ENCODE measurements at regions not wholly inside any gene's neighbourhood (a gene's known extent, or its start where the extent isn't known, plus 50 kb on each side); places are given as distances from the start of the nearest gene placed in this dataset.

- Histone ChIP-seq H3K9ac (ENCODE audit: insufficient read depth in 1 of 2, low read length in 2 of 2) (no peak overlapping the region), H3K4me3 (no peak overlapping the region), H3K27me3 (ENCODE audit: control insufficient read depth in 3 of 3, insufficient read depth in 3 of 3, low read length in 2 of 3) (no peaks in the 10 kb centered on the region), H3K4me1 (ENCODE audit: control insufficient read depth in 5 of 5, insufficient read depth in 5 of 5, low read length in 5 of 5) (peaks cover 7 to 54% (median 31%) of the 10 kb centered on the region in 5 donors), H3K36me3 (ENCODE audit: control insufficient read depth in 4 of 4, insufficient read depth in 4 of 4, low read length in 4 of 4) (no peaks in the 10 kb centered on the region), H3K9me3 (ENCODE audit: control insufficient read depth in 4 of 4, insufficient read depth in 3 of 4, low read length in 3 of 4) (no peaks in the 10 kb centered on the region), H3K27ac (ENCODE audit: low read depth in 1 of 2, low read length in 1 of 2) (no peak overlapping the region)
- ATAC-seq (ENCODE audit: insufficient read depth, low FRiP score) (peak; percentile 77), DNase-seq (peak; percentile 66 to 86 (median 75))
- WGBS, 2 donors: 64 to 77% methylated on average over 5 of the region's 5 CpGs
- TF ChIP-seq CTCF (IDR thresholded peaks at IDR 0.05; ENCODE audit: control extremely low read depth, extremely low read depth): no peak
Measured at GRCh38 chr5:54700986-54701578, 183.5 kb downstream of the SNX18 start.

DNA sequence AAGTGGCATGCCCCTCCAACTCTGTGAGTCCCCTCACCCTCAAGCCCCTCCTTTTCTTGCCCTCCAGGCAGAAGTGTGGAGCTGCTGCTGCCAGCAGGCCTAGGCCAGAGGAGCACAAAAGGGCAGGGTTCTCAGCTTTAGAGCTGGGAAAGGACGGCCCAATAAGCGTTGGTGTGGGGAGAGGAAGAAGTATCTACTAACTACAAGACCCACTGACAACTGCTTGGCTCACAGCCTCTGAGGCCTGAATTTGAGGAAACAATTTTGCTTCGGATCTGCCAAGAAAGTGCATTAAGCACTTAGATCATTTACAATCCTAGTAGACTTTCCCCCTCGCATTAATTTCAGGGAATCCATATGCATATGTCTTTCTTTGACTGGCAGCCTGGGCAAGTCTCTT is 179.4 kb downstream of the SNX18 start:
- H3K27me3 ChIP-seq (ENCODE audit: control insufficient read depth in 3 of 3, insufficient read depth in 3 of 3, low read length in 2 of 3): no peaks in the 10 kb centered on the region
- no peak overlapping the region for H3K27ac ChIP-seq (ENCODE audit: low read depth in 1 of 2, low read length in 1 of 2)
- WGBS, 2 donors: 67 to 81% methylated on average over 4 of the region's 4 CpGs
- ATAC-seq (ENCODE audit: insufficient read depth, low FRiP score): no peak
- DNase-seq: peak; percentile 83 to 97 (median 94)
- no peak for TF ChIP-seq CTCF (IDR thresholded peaks at IDR 0.05; ENCODE audit: control extremely low read depth, extremely low read depth)
- H3K36me3 ChIP-seq (ENCODE audit: control insufficient read depth in 4 of 4, insufficient read depth in 4 of 4, low read length in 4 of 4): no peaks in the 10 kb centered on the region
- H3K4me3 ChIP-seq: no peak overlapping the region
- H3K9ac ChIP-seq (ENCODE audit: insufficient read depth in 1 of 2, low read length in 2 of 2): no peak overlapping the region
- H3K9me3 ChIP-seq (ENCODE audit: control insufficient read depth in 4 of 4, insufficient read depth in 3 of 4, low read length in 3 of 4): no peaks in the 10 kb centered on the region
- peaks cover 2 to 60% (median 16%) of the 10 kb centered on the region in 5 donors for H3K4me1 ChIP-seq (ENCODE audit: control insufficient read depth in 5 of 5, insufficient read depth in 5 of 5, low read length in 5 of 5)

DNA sequence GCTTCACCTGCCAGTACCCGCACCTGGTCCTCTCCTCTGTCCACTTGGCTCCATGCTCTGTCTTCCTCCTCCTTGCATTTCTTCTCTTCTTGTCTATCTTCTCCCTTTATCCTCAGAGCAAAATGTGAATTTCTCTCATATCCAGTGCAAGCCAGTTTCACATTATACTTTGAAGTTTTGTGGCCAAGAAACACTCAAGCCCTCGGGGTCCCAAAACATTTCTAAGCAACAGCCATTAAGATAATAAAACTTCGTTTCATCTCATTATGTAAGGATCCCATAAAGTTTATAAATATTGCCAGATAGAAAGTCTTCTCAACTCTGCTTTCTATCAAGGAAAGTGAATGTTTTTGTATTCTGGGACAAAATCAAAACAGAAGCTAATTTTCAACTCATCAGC is 178.8 kb downstream of the SNX18 start:
- no peak overlapping the region for H3K27ac ChIP-seq (ENCODE audit: low read depth in 1 of 2, low read length in 1 of 2)
- H3K4me3 ChIP-seq: no peak overlapping the region

More for the DNA sequence above, 178.8 kb downstream of the SNX18 start:
- Histone ChIP-seq H3K36me3 (ENCODE audit: control insufficient read depth in 4 of 4, insufficient read depth in 4 of 4, low read length in 4 of 4) (no peaks in the 10 kb centered on the region), H3K9ac (ENCODE audit: insufficient read depth in 1 of 2, low read length in 2 of 2) (no peak overlapping the region), H3K4me1 (ENCODE audit: control insufficient read depth in 5 of 5, insufficient read depth in 5 of 5, low read length in 5 of 5) (peaks cover 0 to 60% (median 16%) of the 10 kb centered on the region in 5 donors), H3K9me3 (ENCODE audit: control insufficient read depth in 4 of 4, insufficient read depth in 3 of 4, low read length in 3 of 4) (no peaks in the 10 kb centered on the region), H3K27me3 (ENCODE audit: control insufficient read depth in 3 of 3, insufficient read depth in 3 of 3, low read length in 2 of 3) (no peaks in the 10 kb centered on the region)
- DNase-seq (peak in 2 of 3 donors; percentile 85 to 89), ATAC-seq (ENCODE audit: insufficient read depth, low FRiP score) (no peak)
- 82 to 88% methylated on average over 3 of the region's 3 CpGs for WGBS, 2 donors
- TF ChIP-seq CTCF (IDR thresholded peaks at IDR 0.05; ENCODE audit: control extremely low read depth, extremely low read depth): no peak

All from lung (tissue), 11 donors.